H9 (cell line): ENCODE measurements at regions not wholly inside any gene's neighbourhood (a gene's known extent, or its start where the extent isn't known, plus 50 kb on each side); places are given as distances from the start of the nearest gene placed in this dataset.

Experiments
- DNase-seq: peaks from one replicate; pipeline ENCODE4 v3.0.0-alpha.2; 2017
- H2AFZ ChIP-seq: one replicate; pipeline ENCODE4 v1.6.1; 2013; ENCODE audit warnings: mild to moderate bottlenecking, low read length, control low read depth, moderate library complexity
- H2AK5ac ChIP-seq: 2 replicates; pipeline ENCODE4 v1.6.1; 2013; ENCODE audit warnings: low read length, control low read depth, mixed read lengths; ENCODE audit not compliant: insufficient read length
- H2BK120ac ChIP-seq: one replicate; pipeline ENCODE4 v1.6.1; 2013; ENCODE audit warnings: low read depth, mild to moderate bottlenecking, low read length, control low read depth, inconsistent platforms; ENCODE audit not compliant: poor library complexity, severe bottlenecking
- H2BK12ac ChIP-seq: 2 replicates; pipeline ENCODE4 v1.6.1; 2013; ENCODE audit warnings: low read length, control low read depth, mixed read lengths, low read depth; ENCODE audit not compliant: insufficient read length
- H2BK15ac ChIP-seq: 2 replicates; pipeline ENCODE4 v1.6.1; 2013; ENCODE audit warnings: low read depth, low read length, control low read depth
- H2BK20ac ChIP-seq: one replicate; pipeline ENCODE4 v1.6.1; 2013; ENCODE audit warnings: low read depth, mild to moderate bottlenecking, low read length, control low read depth, inconsistent platforms; ENCODE audit not compliant: poor library complexity, severe bottlenecking
- H2BK5ac ChIP-seq: 2 replicates; pipeline ENCODE4 v1.6.1; 2013; ENCODE audit warnings: low read length, control low read depth, mixed read lengths; ENCODE audit not compliant: insufficient read length
- H3K14ac ChIP-seq: 2 replicates; pipeline ENCODE4 v1.6.1; 2013; ENCODE audit warnings: low read length, control low read depth; ENCODE audit not compliant: insufficient read depth
- H3K18ac ChIP-seq: 2 replicates; pipeline ENCODE4 v1.6.1; 2013; ENCODE audit warnings: low read depth, mild to moderate bottlenecking, mixed read lengths, low read length, control low read depth; ENCODE audit not compliant: insufficient read length
- H3K23ac ChIP-seq: 2 replicates; pipeline ENCODE4 v1.6.1; 2013; ENCODE audit warnings: low read length, control low read depth, mixed read lengths, low read depth; ENCODE audit not compliant: insufficient read length
- H3K23me2 ChIP-seq: 2 replicates; pipeline ENCODE4 v1.6.1; 2013; ENCODE audit warnings: low read depth, mild to moderate bottlenecking, mixed read lengths, low read length, control low read depth; ENCODE audit not compliant: insufficient read length, poor library complexity, severe bottlenecking
- H3K27ac ChIP-seq: 2 replicates; pipeline ENCODE4 v1.5.1; 2013; ENCODE audit warnings: low read length, control low read depth, mixed read lengths, low read depth; ENCODE audit not compliant: insufficient read length
- H3K27me3 ChIP-seq: 2 replicates; pipeline ENCODE4 v1.6.1; 2013; ENCODE audit warnings: low read length, control low read depth, inconsistent platforms; ENCODE audit not compliant: insufficient read depth
- H3K4ac ChIP-seq: 2 replicates; pipeline ENCODE4 v1.6.1; 2013; ENCODE audit warnings: low read depth, mild to moderate bottlenecking, control low read depth, inconsistent platforms, low read length, moderate library complexity
- H3K4me1 ChIP-seq: 2 replicates; pipeline ENCODE4 v1.6.1; 2013; ENCODE audit warnings: low read length, control low read depth, inconsistent platforms; ENCODE audit not compliant: insufficient read depth
- H3K4me2 ChIP-seq: 2 replicates; pipeline ENCODE4 v1.6.1; 2013; ENCODE audit warnings: low read length, control low read depth, mixed read lengths; ENCODE audit not compliant: insufficient read length, insufficient read depth
- H3K56ac ChIP-seq: 2 replicates; pipeline ENCODE4 v1.6.1; 2013; ENCODE audit warnings: low read depth, mild to moderate bottlenecking, mixed read lengths, low read length, control low read depth; ENCODE audit not compliant: insufficient read length
- H3K79me1 ChIP-seq: 2 replicates; pipeline ENCODE4 v1.6.1; 2013; ENCODE audit warnings: low read depth, mild to moderate bottlenecking, moderate library complexity, low read length, control low read depth, inconsistent platforms; ENCODE audit not compliant: insufficient read depth, poor library complexity, severe bottlenecking
- H3K79me2 ChIP-seq: 2 replicates; pipeline ENCODE4 v1.6.1; 2013; ENCODE audit warnings: low read length, control low read depth, inconsistent platforms; ENCODE audit not compliant: insufficient read depth
- H3K9ac ChIP-seq: 2 replicates; pipeline ENCODE4 v1.6.1; 2013; ENCODE audit warnings: low read length, control low read depth, mixed read lengths; ENCODE audit not compliant: insufficient read length; ENCODE audit errors: extremely low read depth
- H3K9me3 ChIP-seq: one replicate; pipeline ENCODE4 v1.6.1; 2013; ENCODE audit warnings: low read depth, low read length, inconsistent platforms; ENCODE audit not compliant: control insufficient read depth
- H3T11ph ChIP-seq: one replicate; pipeline ENCODE4 v1.6.1; 2013; ENCODE audit warnings: mild to moderate bottlenecking, low read length, control low read depth, inconsistent platforms
- H4K20me1 ChIP-seq: one replicate; pipeline ENCODE4 v1.6.1; 2013; ENCODE audit not compliant: control insufficient read depth, insufficient read length, insufficient read depth
- H4K5ac ChIP-seq: 2 replicates; pipeline ENCODE4 v1.6.1; 2013; ENCODE audit warnings: low read depth, mild to moderate bottlenecking, mixed read lengths, low read length, control low read depth; ENCODE audit not compliant: insufficient read length
- H4K8ac ChIP-seq: replicated peaks from 2 replicates; pipeline ENCODE4 v1.6.1; 2013; ENCODE audit warnings: low read length, control low read depth, mixed read lengths, low read depth; ENCODE audit not compliant: insufficient read length
- H4K91ac ChIP-seq: 2 replicates; pipeline ENCODE4 v1.6.1; 2013; ENCODE audit warnings: low read depth, mild to moderate bottlenecking, moderate library complexity, mixed read lengths, low read length, control low read depth; ENCODE audit not compliant: insufficient read length
- H3K27ac Mint-ChIP-seq, 3 experiments: 2 replicates in 2 of 3; 3 replicates in 1 of 3; pipeline ENCODE4 v1.8.0; 2020 to 2021; ENCODE audit warnings: mixed read lengths in 3 of 3, mild to moderate bottlenecking in 1 of 3, moderate library complexity in 1 of 3
- H3K27me3 Mint-ChIP-seq: 2 replicates; pipeline ENCODE4 v1.8.0; 2021; ENCODE audit warnings: low read depth, mild to moderate bottlenecking, moderate library complexity, mixed read lengths
- H3K36me3 Mint-ChIP-seq, 3 experiments: 2 replicates in 2 of 3; 3 replicates in 1 of 3; pipeline ENCODE4 v1.8.0; 2020 to 2021; ENCODE audit warnings: low read depth in 3 of 3, mixed read lengths in 3 of 3; ENCODE audit not compliant: insufficient read depth in 1 of 3
- H3K4me1 Mint-ChIP-seq, 2 experiments: 2 replicates each; pipeline ENCODE4 v1.8.0; 2020; ENCODE audit warnings: mixed read lengths in 2 of 2
- H3K4me3 Mint-ChIP-seq, 2 experiments: 2 replicates in 1 of 2; 3 replicates in 1 of 2; pipeline ENCODE4 v1.8.0; 2020 to 2021; ENCODE audit warnings: mild to moderate bottlenecking in 2 of 2, mixed read lengths in 2 of 2, moderate library complexity in 1 of 2
- H3K9me3 Mint-ChIP-seq, 2 experiments: 2 replicates in 1 of 2; 3 replicates in 1 of 2; pipeline ENCODE4 v1.8.0; 2020; ENCODE audit warnings: mild to moderate bottlenecking in 2 of 2, mixed read lengths in 2 of 2, moderate library complexity in 1 of 2
- WGBS: extraction: QIAGEN DNeasy Blood & Tissue Kit; methylation state at CpG from one replicate; pipeline ENCODE4 v1.1.7; 2013; ENCODE audit warnings: missing lambda C conversion rate, low lambda C conversion rate, mixed read lengths; ENCODE audit not compliant: insufficient read length; ENCODE audit errors: extremely low coverage; 5-methylcytosine and 5-hydroxymethylcytosine counted together
- TF ChIP-seq, protein P1 (sequence below): fragments of 200-600 bp; sonication (generic); conservative IDR thresholded peaks from 3 replicates; pipeline ENCODE4 v1.8.0; 2021; ENCODE audit warnings: antibody characterized with exemption, mild to moderate bottlenecking

DNA sequence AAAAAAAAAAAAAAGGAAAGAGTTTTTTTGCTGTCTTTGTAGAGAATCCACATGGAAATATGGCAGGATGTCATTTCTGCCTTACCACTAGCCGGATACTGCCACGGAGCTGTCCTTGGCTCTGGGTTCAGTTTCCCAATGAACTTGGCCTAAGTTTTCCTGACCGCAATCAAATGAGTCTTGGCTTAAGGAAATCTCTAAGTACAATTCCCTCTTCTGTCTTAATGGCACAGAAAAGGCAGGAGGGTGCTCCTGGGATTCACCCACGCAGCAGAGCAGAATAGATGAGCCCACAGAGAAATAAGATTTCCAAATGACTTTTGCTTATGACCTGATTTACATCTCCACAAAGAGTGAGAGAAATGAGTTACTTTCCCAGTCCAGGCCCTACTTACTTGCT, 284.0 kb upstream of the VLDLR start:
- Histone ChIP-seq H3K4ac (no peak overlapping the region), H2BK12ac (no peak overlapping the region), H3K27ac (no peak overlapping the region), H3K23me2 (no peaks in the 10 kb centered on the region), H2BK120ac (no peak overlapping the region), H3K18ac (no peak overlapping the region), H3K9me3 (no peaks in the 10 kb centered on the region), H3K14ac (no peak overlapping the region), H2BK15ac (no peak overlapping the region), H3K23ac (no peak overlapping the region), H3K4me1 (no peaks in the 10 kb centered on the region), H4K8ac (no peak overlapping the region), H3K4me2 (no peak overlapping the region), H3K79me2 (no peaks in the 10 kb centered on the region; the same call in 1 of the 2 replicates), H4K91ac (no peak overlapping the region), H3K79me1 (no peaks in the 10 kb centered on the region), H2BK20ac (no peak overlapping the region), H2AK5ac (no peak overlapping the region), H4K20me1 (no peaks in the 10 kb centered on the region), H3K27me3 (no peaks in the 10 kb centered on the region), H3K9ac (no peak overlapping the region), H2BK5ac (no peak overlapping the region), H2AFZ (no peak overlapping the region), H3K56ac (no peak overlapping the region), H4K5ac (no peak overlapping the region), H3T11ph (no peak overlapping the region)
- Mint-ChIP-seq H3K27me3 (no peaks in the 10 kb centered on the region), H3K9me3 (no peaks in the 10 kb centered on the region), H3K36me3 (no peaks in the 10 kb centered on the region; a peak in 2 of 7 replicates), H3K4me1 (peaks cover 2 to 6% of the 10 kb centered on the region in 2 experiments; a peak in 3 of 4 replicates), H3K27ac (no peak overlapping the region), H3K4me3 (no peak overlapping the region)
- WGBS: no CpG with 5 or more reads among the region's 4 CpGs
- DNase-seq: no peak
- TF ChIP-seq, protein P1, sequence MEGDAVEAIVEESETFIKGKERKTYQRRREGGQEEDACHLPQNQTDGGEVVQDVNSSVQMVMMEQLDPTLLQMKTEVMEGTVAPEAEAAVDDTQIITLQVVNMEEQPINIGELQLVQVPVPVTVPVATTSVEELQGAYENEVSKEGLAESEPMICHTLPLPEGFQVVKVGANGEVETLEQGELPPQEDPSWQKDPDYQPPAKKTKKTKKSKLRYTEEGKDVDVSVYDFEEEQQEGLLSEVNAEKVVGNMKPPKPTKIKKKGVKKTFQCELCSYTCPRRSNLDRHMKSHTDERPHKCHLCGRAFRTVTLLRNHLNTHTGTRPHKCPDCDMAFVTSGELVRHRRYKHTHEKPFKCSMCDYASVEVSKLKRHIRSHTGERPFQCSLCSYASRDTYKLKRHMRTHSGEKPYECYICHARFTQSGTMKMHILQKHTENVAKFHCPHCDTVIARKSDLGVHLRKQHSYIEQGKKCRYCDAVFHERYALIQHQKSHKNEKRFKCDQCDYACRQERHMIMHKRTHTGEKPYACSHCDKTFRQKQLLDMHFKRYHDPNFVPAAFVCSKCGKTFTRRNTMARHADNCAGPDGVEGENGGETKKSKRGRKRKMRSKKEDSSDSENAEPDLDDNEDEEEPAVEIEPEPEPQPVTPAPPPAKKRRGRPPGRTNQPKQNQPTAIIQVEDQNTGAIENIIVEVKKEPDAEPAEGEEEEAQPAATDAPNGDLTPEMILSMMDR: no peak
